Tibial nerve (tissue), 4 donors: ENCODE measurements at regions not wholly inside any gene's neighbourhood (a gene's known extent, or its start where the extent isn't known, plus 50 kb on each side); places are given as distances from the start of the nearest gene placed in this dataset.

ENCODE experiments used
- DNase-seq, 2 donors: peaks; one replicate each; pipeline ENCODE4 v3.0.0-alpha.2; 2019; ENCODE audit warnings: low spot score in 2 of 2
- H3K27ac ChIP-seq, 4 donors: fragments of 200-600 bp; sonication (generic) in 3 of 4; one replicate each; pipeline ENCODE4 v1.5.1; 2017 to 2019; ENCODE audit warnings: mild to moderate bottlenecking in 1 of 4
- H3K27me3 ChIP-seq, 2 donors: fragments of 200-600 bp; sonication (generic) in 1 of 2; one replicate each; pipeline versions ENCODE4 v1.5.1 to v1.6.0; 2017 to 2019
- H3K36me3 ChIP-seq, 3 donors: fragments of 200-600 bp; sonication (generic); one replicate each; pipeline ENCODE4 v1.5.1; 2018 to 2019
- H3K4me1 ChIP-seq, 4 donors: fragments of 200-600 bp; sonication (generic) in 3 of 4; one replicate each; pipeline ENCODE4 v1.5.1; 2017 to 2019
- H3K4me3 ChIP-seq, 4 donors: fragments of 200-600 bp; sonication (generic) in 3 of 4; one replicate each; pipeline ENCODE4 v1.5.1; 2017 to 2019; ENCODE audit warnings: mild to moderate bottlenecking in 1 of 4, moderate library complexity in 1 of 4
- H3K9me3 ChIP-seq, 4 donors: fragments of 200-600 bp; sonication (generic) in 3 of 4; one replicate each; pipeline ENCODE4 v1.5.1; 2017 to 2019
- EP300 ChIP-seq, 2 donors: sonication (generic); formaldehyde crosslinking; IDR thresholded peaks; one replicate each; pipeline ENCODE4 v1.6.1; 2017; ENCODE audit warnings: antibody characterized with exemption in 2 of 2, mild to moderate bottlenecking in 1 of 2
- POLR2A ChIP-seq, 2 donors: fragments of 450-650 bp; IDR thresholded peaks; one replicate each; pipeline ENCODE4 v1.6.1; 2017; ENCODE audit warnings: antibody characterized with exemption in 2 of 2, mild to moderate bottlenecking in 2 of 2, moderate library complexity in 2 of 2
- WGBS, 2 donors: methylation state at CpG; one replicate each; pipeline ENCODE4 v1.1.5; 2018; 5-methylcytosine and 5-hydroxymethylcytosine counted together
- TF ChIP-seq, protein P1 (sequence below), 5 experiments: fragments of 200-600 bp in 3 of 5; fragments of 450-650 bp in 2 of 5; sonication (generic) in 3 of 5; IDR thresholded peaks; one replicate each; pipeline ENCODE4 v1.5.1; 2016 to 2019; ENCODE audit warnings: antibody characterized with exemption in 5 of 5, mild to moderate bottlenecking in 3 of 5, moderate library complexity in 2 of 5

DNA sequence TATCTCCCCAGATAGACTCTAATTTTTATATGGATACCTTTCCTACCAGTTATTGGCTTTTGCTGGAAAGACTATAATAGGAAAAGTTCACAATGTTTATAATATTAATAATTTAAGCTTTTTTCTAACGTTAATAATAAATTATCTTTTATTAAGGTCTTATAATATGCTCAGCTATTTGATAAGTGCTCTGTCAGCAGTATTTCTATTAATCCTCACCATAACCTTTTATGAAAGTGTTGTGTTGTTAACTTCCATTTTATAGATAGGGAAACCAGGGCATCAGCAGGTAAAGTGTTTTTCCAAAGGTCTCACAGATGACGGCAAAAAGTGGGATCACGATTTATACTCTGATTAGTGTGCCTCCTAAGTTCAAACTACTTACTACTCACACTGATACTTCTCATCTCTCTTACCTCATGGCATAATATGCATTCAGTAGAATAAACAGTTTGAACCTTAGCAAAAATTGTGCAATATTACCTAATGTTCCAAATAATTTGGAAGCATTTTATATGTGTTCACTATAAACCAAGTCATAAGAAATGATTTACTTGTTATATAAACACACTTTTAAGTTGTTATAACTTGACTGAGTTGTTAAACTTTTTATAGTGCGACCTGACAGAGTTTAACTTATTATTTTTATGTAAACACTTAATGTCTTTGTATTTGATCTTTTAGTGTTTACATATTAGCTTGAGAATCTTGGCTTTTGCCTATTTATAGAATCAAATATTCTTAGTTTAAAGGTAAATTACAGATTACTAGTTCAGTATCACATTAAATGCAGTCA lies 274.9 kb upstream of the DCBLD2 start:
- no peak overlapping the region for H3K4me3 ChIP-seq
- H3K27me3 ChIP-seq: no peaks in the 10 kb centered on the region
- no peak overlapping the region for H3K27ac ChIP-seq
- no peak for DNase-seq
- no peaks in the 10 kb centered on the region for H3K4me1 ChIP-seq
- TF ChIP-seq EP300 (IDR thresholded peaks at IDR 0.05) (no peak), POLR2A (IDR thresholded peaks at IDR 0.05) (no peak)
- TF ChIP-seq, protein P1, sequence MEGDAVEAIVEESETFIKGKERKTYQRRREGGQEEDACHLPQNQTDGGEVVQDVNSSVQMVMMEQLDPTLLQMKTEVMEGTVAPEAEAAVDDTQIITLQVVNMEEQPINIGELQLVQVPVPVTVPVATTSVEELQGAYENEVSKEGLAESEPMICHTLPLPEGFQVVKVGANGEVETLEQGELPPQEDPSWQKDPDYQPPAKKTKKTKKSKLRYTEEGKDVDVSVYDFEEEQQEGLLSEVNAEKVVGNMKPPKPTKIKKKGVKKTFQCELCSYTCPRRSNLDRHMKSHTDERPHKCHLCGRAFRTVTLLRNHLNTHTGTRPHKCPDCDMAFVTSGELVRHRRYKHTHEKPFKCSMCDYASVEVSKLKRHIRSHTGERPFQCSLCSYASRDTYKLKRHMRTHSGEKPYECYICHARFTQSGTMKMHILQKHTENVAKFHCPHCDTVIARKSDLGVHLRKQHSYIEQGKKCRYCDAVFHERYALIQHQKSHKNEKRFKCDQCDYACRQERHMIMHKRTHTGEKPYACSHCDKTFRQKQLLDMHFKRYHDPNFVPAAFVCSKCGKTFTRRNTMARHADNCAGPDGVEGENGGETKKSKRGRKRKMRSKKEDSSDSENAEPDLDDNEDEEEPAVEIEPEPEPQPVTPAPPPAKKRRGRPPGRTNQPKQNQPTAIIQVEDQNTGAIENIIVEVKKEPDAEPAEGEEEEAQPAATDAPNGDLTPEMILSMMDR (IDR thresholded peaks at IDR 0.05): no peak
- no peaks in the 10 kb centered on the region for H3K36me3 ChIP-seq
- H3K9me3 ChIP-seq: peaks cover 0 to 6% (median 0%) of the 10 kb centered on the region in 4 donors
- 69 to 71% methylated on average over 4 of the region's 4 CpGs for WGBS, 2 donors

- TF ChIP-seq, protein P1 (IDR thresholded peaks at IDR 0.05): no peak
- TF ChIP-seq POLR2A (IDR thresholded peaks at IDR 0.05) (no peak), EP300 (IDR thresholded peaks at IDR 0.05) (no peak)
- Histone ChIP-seq H3K4me3 (no peak overlapping the region), H3K27me3 (no peaks in the 10 kb centered on the region), H3K27ac (no peak overlapping the region), H3K4me1 (no peaks in the 10 kb centered on the region), H3K36me3 (no peaks in the 10 kb centered on the region), H3K9me3 (peaks cover 0 to 6% (median 0%) of the 10 kb centered on the region in 4 donors)
- no peak for DNase-seq
- WGBS, 2 donors: 53 to 57% methylated on average over 4 of the region's 4 CpGs
These were observed 273.8 kb upstream of the DCBLD2 start for GRCh38 chr3:99175276-99175812.

- peaks cover 0 to 11% (median 0%) of the 10 kb centered on the region in 4 donors for H3K9me3 ChIP-seq
These were observed 271.5 kb upstream of the DCBLD2 start for GRCh38 chr3:99172736-99173657.

DNA sequence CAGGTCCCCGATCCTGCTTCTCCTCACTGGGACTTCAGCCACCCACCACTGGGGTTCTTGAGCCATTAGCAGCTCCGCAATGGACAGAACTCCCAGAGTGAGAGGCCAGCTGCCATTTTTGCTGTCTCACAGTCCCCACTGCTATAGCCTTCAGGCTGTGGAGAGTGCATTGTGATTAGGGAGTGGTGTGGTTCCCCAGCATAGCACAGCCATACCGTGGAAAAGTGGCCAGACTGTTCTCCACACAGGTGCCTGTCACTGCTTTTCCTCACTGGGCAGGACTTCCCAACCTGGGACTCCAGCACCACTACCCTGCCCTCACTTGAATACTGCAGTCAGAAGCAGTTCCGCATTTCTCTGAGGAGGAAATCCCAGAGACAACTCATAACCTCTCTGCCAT lies 270.3 kb upstream of the DCBLD2 start:
- no peak for DNase-seq
- Histone ChIP-seq H3K27me3 (no peaks in the 10 kb centered on the region), H3K9me3 (peaks cover 0 to 11% (median 0%) of the 10 kb centered on the region in 4 donors), H3K27ac (no peak overlapping the region), H3K4me3 (no peak overlapping the region), H3K4me1 (no peaks in the 10 kb centered on the region), H3K36me3 (no peaks in the 10 kb centered on the region)
- 93 to 98% methylated on average over 3 to 4 of the region's 4 CpGs for WGBS, 2 donors
- TF ChIP-seq POLR2A (IDR thresholded peaks at IDR 0.05): no peak

More at GRCh38 chr3:99172736-99173657, 271.5 kb upstream of the DCBLD2 start:
- DNase-seq: peak; percentile 18 to 62
- no peaks in the 10 kb centered on the region for H3K27me3 ChIP-seq
- TF ChIP-seq, protein P1 (IDR thresholded peaks at IDR 0.05): peak in 4 of 5 experiments; percentile 16 to 38 (median 28)
- TF ChIP-seq POLR2A (IDR thresholded peaks at IDR 0.05): no peak
- no peak for TF ChIP-seq EP300 (IDR thresholded peaks at IDR 0.05)
- no peak overlapping the region for H3K4me3 ChIP-seq
- H3K27ac ChIP-seq: no peak overlapping the region
- WGBS, 2 donors: 46 to 59% methylated on average over 5 of the region's 5 CpGs
- no peaks in the 10 kb centered on the region for H3K36me3 ChIP-seq
- no peaks in the 10 kb centered on the region for H3K4me1 ChIP-seq

- H3K27me3 ChIP-seq: no peaks in the 10 kb centered on the region
- H3K36me3 ChIP-seq: no peaks in the 10 kb centered on the region
- no peak overlapping the region for H3K27ac ChIP-seq
- no peak for DNase-seq
- TF ChIP-seq EP300 (IDR thresholded peaks at IDR 0.05) (no peak), POLR2A (IDR thresholded peaks at IDR 0.05) (no peak)
- TF ChIP-seq, protein P1 (IDR thresholded peaks at IDR 0.05): no peak
- no peaks in the 10 kb centered on the region for H3K4me1 ChIP-seq
- H3K9me3 ChIP-seq: peaks cover 0 to 11% (median 0%) of the 10 kb centered on the region in 4 donors
- no peak overlapping the region for H3K4me3 ChIP-seq
- 95% methylated on average over 6 of the region's 6 CpGs for WGBS, 2 donors
These were observed 269.5 kb upstream of the DCBLD2 start for GRCh38 chr3:99170867-99171517.
